Upper lobe of left lung (tissue), 6 donors: ENCODE measurements at regions not wholly inside any gene's neighbourhood (a gene's known extent, or its start where the extent isn't known, plus 50 kb on each side); places are given as distances from the start of the nearest gene placed in this dataset.
A peak's percentile ranks its signal among the peaks of the same experiment; 100 is the strongest.

ENCODE experiments used
- ATAC-seq, 2 donors: fragments of 200-7000 bp; cut with Tn5 transposase; one replicate each; pipeline ENCODE4 v1.9.1; 2022; ENCODE audit warnings: mild to moderate bottlenecking in 2 of 2, moderate library complexity in 2 of 2; ENCODE audit not compliant: low FRiP score in 2 of 2
- DNase-seq, 2 donors: peaks; one replicate each; pipeline ENCODE4 v3.0.0-alpha.2; 2019 to 2020
- H3K27ac ChIP-seq, 4 donors: fragments of 200-600 bp; sonication (generic); one replicate each; pipeline ENCODE4 v1.5.1; 2016 to 2019
- H3K27me3 ChIP-seq, 4 donors: fragments of 200-600 bp; sonication (generic); one replicate each; pipeline ENCODE4 v1.5.1; 2017 to 2019
- H3K36me3 ChIP-seq, 4 donors: fragments of 200-600 bp; sonication (generic); one replicate each; pipeline ENCODE4 v1.5.1; 2016 to 2019
- H3K4me1 ChIP-seq, 4 donors: fragments of 200-600 bp; sonication (generic); one replicate each; pipeline ENCODE4 v1.5.1; 2018 to 2019
- H3K4me3 ChIP-seq, 4 donors: fragments of 200-600 bp; sonication (generic); one replicate each; pipeline ENCODE4 v1.5.1; 2017 to 2019; ENCODE audit warnings: mild to moderate bottlenecking in 2 of 4, moderate library complexity in 1 of 4
- H3K9me3 ChIP-seq, 4 donors: fragments of 200-600 bp; sonication (generic); one replicate each; pipeline ENCODE4 v1.5.1; 2018 to 2019
- EP300 ChIP-seq, 4 donors: sonication (generic); formaldehyde crosslinking; IDR thresholded peaks; one replicate each; pipeline ENCODE4 v1.5.1; 2017; ENCODE audit warnings: antibody characterized with exemption in 4 of 4, control low read depth in 2 of 4
- POLR2A ChIP-seq, 4 donors: fragments of 450-650 bp; IDR thresholded peaks; one replicate each; pipeline ENCODE4 v1.5.1; 2016 to 2017; ENCODE audit warnings: antibody characterized with exemption in 4 of 4, mild to moderate bottlenecking in 2 of 4
- POLR2AphosphoS5 ChIP-seq, 2 donors: sonication (generic); formaldehyde crosslinking; IDR thresholded peaks; one replicate each; pipeline ENCODE4 v1.5.1; 2017; ENCODE audit warnings: antibody characterized with exemption in 2 of 2
- WGBS, 2 donors: methylation state at CpG; one replicate each; pipeline ENCODE4 v1.1.5; 2017 to 2018; 5-methylcytosine and 5-hydroxymethylcytosine counted together
- TF ChIP-seq, protein P1 (sequence below), 6 experiments: fragments of 450-650 bp in 4 of 6; fragments of 200-600 bp in 2 of 6; sonication (generic) in 2 of 6; IDR thresholded peaks; one replicate each; pipeline ENCODE4 v1.5.1; 2016 to 2019; ENCODE audit warnings: antibody characterized with exemption in 6 of 6
- donor health status: DM: no; HTN: no; CAD: no; lungs with moderate emphysema.
- donor health status: DM: no; HTN: yes; CAD: no; lungs with severe emphysema.

GRCh38 chr2:758073-758820 lies 81.0 kb upstream of the TMEM18 start:
- no peaks in the 10 kb centered on the region for H3K36me3 ChIP-seq
- H3K27ac ChIP-seq = no peak overlapping the region
- no peaks in the 10 kb centered on the region for H3K9me3 ChIP-seq
- no peaks in the 10 kb centered on the region for H3K4me1 ChIP-seq
- 71 to 76% methylated on average over 13 of the region's 13 CpGs for WGBS, 2 donors
- TF ChIP-seq EP300 (IDR thresholded peaks at IDR 0.05) = no peak
- TF ChIP-seq POLR2AphosphoS5 (IDR thresholded peaks at IDR 0.05) = no peak
- TF ChIP-seq POLR2A (IDR thresholded peaks at IDR 0.05) = no peak
- TF ChIP-seq, protein P1, sequence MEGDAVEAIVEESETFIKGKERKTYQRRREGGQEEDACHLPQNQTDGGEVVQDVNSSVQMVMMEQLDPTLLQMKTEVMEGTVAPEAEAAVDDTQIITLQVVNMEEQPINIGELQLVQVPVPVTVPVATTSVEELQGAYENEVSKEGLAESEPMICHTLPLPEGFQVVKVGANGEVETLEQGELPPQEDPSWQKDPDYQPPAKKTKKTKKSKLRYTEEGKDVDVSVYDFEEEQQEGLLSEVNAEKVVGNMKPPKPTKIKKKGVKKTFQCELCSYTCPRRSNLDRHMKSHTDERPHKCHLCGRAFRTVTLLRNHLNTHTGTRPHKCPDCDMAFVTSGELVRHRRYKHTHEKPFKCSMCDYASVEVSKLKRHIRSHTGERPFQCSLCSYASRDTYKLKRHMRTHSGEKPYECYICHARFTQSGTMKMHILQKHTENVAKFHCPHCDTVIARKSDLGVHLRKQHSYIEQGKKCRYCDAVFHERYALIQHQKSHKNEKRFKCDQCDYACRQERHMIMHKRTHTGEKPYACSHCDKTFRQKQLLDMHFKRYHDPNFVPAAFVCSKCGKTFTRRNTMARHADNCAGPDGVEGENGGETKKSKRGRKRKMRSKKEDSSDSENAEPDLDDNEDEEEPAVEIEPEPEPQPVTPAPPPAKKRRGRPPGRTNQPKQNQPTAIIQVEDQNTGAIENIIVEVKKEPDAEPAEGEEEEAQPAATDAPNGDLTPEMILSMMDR (IDR thresholded peaks at IDR 0.05) = no peak
- no peaks in the 10 kb centered on the region for H3K27me3 ChIP-seq
- no peak for ATAC-seq
- no peak overlapping the region for H3K4me3 ChIP-seq
- DNase-seq = peak in 1 of 2 donors; percentile 52

DNA sequence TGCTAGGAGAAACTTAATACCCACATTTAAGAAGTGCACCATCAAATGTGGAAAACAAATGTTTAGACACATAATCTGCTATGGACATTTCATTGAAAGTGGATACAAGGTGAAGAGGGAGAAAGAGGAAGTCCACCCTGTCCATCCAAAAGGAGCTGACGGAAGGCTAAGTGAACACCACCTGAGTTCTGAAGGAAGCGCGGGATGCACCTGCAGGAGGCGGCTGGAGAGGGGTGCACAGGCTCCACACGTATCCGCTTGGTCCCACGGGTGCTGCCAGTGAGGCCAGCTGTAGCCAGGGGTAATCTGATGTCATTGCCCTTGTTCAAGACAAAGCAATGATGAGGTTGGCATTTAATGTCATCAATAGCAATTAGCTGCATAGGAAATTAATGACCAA lies 75.9 kb upstream of the TMEM18 start:
- DNase-seq = peak in 1 of 2 donors; percentile 33
- Histone ChIP-seq H3K4me1 (no peaks in the 10 kb centered on the region), H3K27ac (no peak overlapping the region), H3K9me3 (no peaks in the 10 kb centered on the region), H3K36me3 (no peaks in the 10 kb centered on the region), H3K27me3 (no peaks in the 10 kb centered on the region), H3K4me3 (no peak overlapping the region)
- TF ChIP-seq EP300 (IDR thresholded peaks at IDR 0.05) (no peak), POLR2A (IDR thresholded peaks at IDR 0.05) (no peak)
- TF ChIP-seq, protein P1 (IDR thresholded peaks at IDR 0.05) = no peak
- no peak for ATAC-seq
- WGBS, 2 donors = 94% methylated on average over 7 of the region's 7 CpGs

GRCh38 chr2:751474-751873 lies 74.3 kb upstream of the TMEM18 start:
- WGBS, 2 donors = 82 to 85% methylated on average over 6 to 10 of the region's 10 CpGs
- no peaks in the 10 kb centered on the region for H3K36me3 ChIP-seq

GRCh38 chr2:750628-751027 lies 73.4 kb upstream of the TMEM18 start:
- no peak for ATAC-seq
- WGBS, 2 donors = 87 to 91% methylated on average over 5 of the region's 5 CpGs

More at GRCh38 chr2:751474-751873, 74.3 kb upstream of the TMEM18 start:
- Histone ChIP-seq H3K27me3 (no peaks in the 10 kb centered on the region), H3K4me3 (no peak overlapping the region), H3K27ac (no peak overlapping the region), H3K9me3 (no peaks in the 10 kb centered on the region), H3K4me1 (no peaks in the 10 kb centered on the region)
- TF ChIP-seq POLR2AphosphoS5 (IDR thresholded peaks at IDR 0.05) (no peak), EP300 (IDR thresholded peaks at IDR 0.05) (no peak), POLR2A (IDR thresholded peaks at IDR 0.05) (no peak)
- TF ChIP-seq, protein P1 (IDR thresholded peaks at IDR 0.05) = no peak
- no peak for DNase-seq
- ATAC-seq = no peak

More at GRCh38 chr2:750628-751027, 73.4 kb upstream of the TMEM18 start:
- TF ChIP-seq, protein P1 (IDR thresholded peaks at IDR 0.05) = no peak
- no peak for TF ChIP-seq EP300 (IDR thresholded peaks at IDR 0.05)
- TF ChIP-seq POLR2A (IDR thresholded peaks at IDR 0.05) = no peak
- no peak for TF ChIP-seq POLR2AphosphoS5 (IDR thresholded peaks at IDR 0.05)
- DNase-seq = no peak
- Histone ChIP-seq H3K4me3 (no peak overlapping the region), H3K4me1 (no peaks in the 10 kb centered on the region), H3K27ac (no peak overlapping the region), H3K36me3 (no peaks in the 10 kb centered on the region), H3K27me3 (no peaks in the 10 kb centered on the region), H3K9me3 (no peaks in the 10 kb centered on the region)
